Esophagus muscularis mucosa (tissue), 3 donors: ENCODE measurements at regions not wholly inside any gene's neighbourhood (a gene's known extent, or its start where the extent isn't known, plus 50 kb on each side); places are given as distances from the start of the nearest gene placed in this dataset.

Experiments used
- CTCF ChIP-seq, 3 experiments: fragments of 200-600 bp in 2 of 3; fragments of 450-650 bp in 1 of 3; sonication (generic) in 2 of 3; IDR thresholded peaks; one replicate each; pipeline ENCODE4 v1.5.1; 2017 to 2019; ENCODE audit warnings: antibody characterized with exemption in 3 of 3, mild to moderate bottlenecking in 2 of 3, moderate library complexity in 1 of 3
- POLR2A ChIP-seq: fragments of 450-650 bp; IDR thresholded peaks from one replicate; pipeline ENCODE4 v1.6.1; 2017; ENCODE audit warnings: antibody characterized with exemption, moderate library complexity, mild to moderate bottlenecking, low read depth
- POLR2AphosphoS5 ChIP-seq, 2 donors: sonication (generic); formaldehyde crosslinking; IDR thresholded peaks; one replicate each; pipeline ENCODE4 v1.6.1; 2017; ENCODE audit warnings: antibody characterized with exemption in 2 of 2

GRCh38 chr7:18302097-18302496 lies 193.5 kb upstream of the HDAC9 start:
- TF ChIP-seq POLR2A (no peak), CTCF (IDR thresholded peaks at IDR 0.05) (no peak), POLR2AphosphoS5 (IDR thresholded peaks at IDR 0.05) (no peak)
